ENCODE measurements at regions not wholly inside any gene's neighbourhood (a gene's known extent, or its start where the extent isn't known, plus 50 kb on each side); places are given as distances from the start of the nearest gene placed in this dataset.

GRCh38 chr14:47863441-47863840, 188.0 kb upstream of the MDGA2 start:
- Histone ChIP-seq H3K27me3 (ENCODE audit: insufficient read depth, low read length) (no peaks in the 10 kb centered on the region), H3K9ac (ENCODE audit: low read depth, low read length) (no peak overlapping the region), H3K9me3 (ENCODE audit: insufficient read depth, low read depth, low read length) (no peaks in the 10 kb centered on the region), H3K4me1 (ENCODE audit: insufficient read depth, low read length) (no peaks in the 10 kb centered on the region), H3K4me3 (ENCODE audit: low read length) (no peak overlapping the region), H3K36me3 (ENCODE audit: insufficient read depth, low read depth, low read length) (no peaks in the 10 kb centered on the region), H3K27ac (ENCODE audit: low read length) (no peak overlapping the region)

GRCh38 chr14:47857646-47858045, 182.2 kb upstream of the MDGA2 start:
- H3K9me3 ChIP-seq (ENCODE audit: insufficient read depth, low read depth, low read length) = no peaks in the 10 kb centered on the region
- H3K27ac ChIP-seq (ENCODE audit: low read length) = no peak overlapping the region
- no peaks in the 10 kb centered on the region for H3K4me1 ChIP-seq (ENCODE audit: insufficient read depth, low read length)
- no peak overlapping the region for H3K4me3 ChIP-seq (ENCODE audit: low read length)
- no peaks in the 10 kb centered on the region for H3K27me3 ChIP-seq (ENCODE audit: insufficient read depth, low read length)
- H3K36me3 ChIP-seq (ENCODE audit: insufficient read depth, low read depth, low read length) = no peaks in the 10 kb centered on the region
- H3K9ac ChIP-seq (ENCODE audit: low read depth, low read length) = no peak overlapping the region

GRCh38 chr14:47852278-47852677, 176.9 kb upstream of the MDGA2 start:
- Histone ChIP-seq H3K4me3 (ENCODE audit: low read length) (no peak overlapping the region), H3K27ac (ENCODE audit: low read length) (no peak overlapping the region), H3K27me3 (ENCODE audit: insufficient read depth, low read length) (no peaks in the 10 kb centered on the region), H3K9me3 (ENCODE audit: insufficient read depth, low read depth, low read length) (no peaks in the 10 kb centered on the region), H3K9ac (ENCODE audit: low read depth, low read length) (no peak overlapping the region), H3K4me1 (ENCODE audit: insufficient read depth, low read length) (no peaks in the 10 kb centered on the region), H3K36me3 (ENCODE audit: insufficient read depth, low read depth, low read length) (no peaks in the 10 kb centered on the region)

- no peaks in the 10 kb centered on the region for H3K9me3 ChIP-seq (ENCODE audit: insufficient read depth, low read depth, low read length)
- H3K4me1 ChIP-seq (ENCODE audit: insufficient read depth, low read length) = no peaks in the 10 kb centered on the region
- H3K27ac ChIP-seq (ENCODE audit: low read length) = no peak overlapping the region
- H3K9ac ChIP-seq (ENCODE audit: low read depth, low read length) = no peak overlapping the region
- no peaks in the 10 kb centered on the region for H3K27me3 ChIP-seq (ENCODE audit: insufficient read depth, low read length)
- H3K36me3 ChIP-seq (ENCODE audit: insufficient read depth, low read depth, low read length) = no peaks in the 10 kb centered on the region
- no peak overlapping the region for H3K4me3 ChIP-seq (ENCODE audit: low read length)
Observed at GRCh38 chr14:47846008-47846407, 170.6 kb upstream of the MDGA2 start.

- no peak overlapping the region for H3K27ac ChIP-seq (ENCODE audit: low read length)
- no peak overlapping the region for H3K9ac ChIP-seq (ENCODE audit: low read depth, low read length)
- H3K36me3 ChIP-seq (ENCODE audit: insufficient read depth, low read depth, low read length) = no peaks in the 10 kb centered on the region
- no peaks in the 10 kb centered on the region for H3K4me1 ChIP-seq (ENCODE audit: insufficient read depth, low read length)
- H3K27me3 ChIP-seq (ENCODE audit: insufficient read depth, low read length) = no peaks in the 10 kb centered on the region
- no peak overlapping the region for H3K4me3 ChIP-seq (ENCODE audit: low read length)
- no peaks in the 10 kb centered on the region for H3K9me3 ChIP-seq (ENCODE audit: insufficient read depth, low read depth, low read length)
Observed at GRCh38 chr14:47843236-47843635, 167.8 kb upstream of the MDGA2 start.

GRCh38 chr14:47833011-47833410, 157.6 kb upstream of the MDGA2 start:
- H3K9me3 ChIP-seq (ENCODE audit: insufficient read depth, low read depth, low read length) = no peaks in the 10 kb centered on the region
- no peaks in the 10 kb centered on the region for H3K27me3 ChIP-seq (ENCODE audit: insufficient read depth, low read length)
- H3K36me3 ChIP-seq (ENCODE audit: insufficient read depth, low read depth, low read length) = no peaks in the 10 kb centered on the region
- H3K9ac ChIP-seq (ENCODE audit: low read depth, low read length) = no peak overlapping the region
- no peak overlapping the region for H3K27ac ChIP-seq (ENCODE audit: low read length)
- no peaks in the 10 kb centered on the region for H3K4me1 ChIP-seq (ENCODE audit: insufficient read depth, low read length)
- H3K4me3 ChIP-seq (ENCODE audit: low read length) = no peak overlapping the region

GRCh38 chr14:47826809-47827208, 151.4 kb upstream of the MDGA2 start:
- no peaks in the 10 kb centered on the region for H3K27me3 ChIP-seq (ENCODE audit: insufficient read depth, low read length)
- no peak overlapping the region for H3K27ac ChIP-seq (ENCODE audit: low read length)
- no peaks in the 10 kb centered on the region for H3K9me3 ChIP-seq (ENCODE audit: insufficient read depth, low read depth, low read length)
- H3K36me3 ChIP-seq (ENCODE audit: insufficient read depth, low read depth, low read length) = no peaks in the 10 kb centered on the region
- H3K4me3 ChIP-seq (ENCODE audit: low read length) = no peak overlapping the region
- no peaks in the 10 kb centered on the region for H3K4me1 ChIP-seq (ENCODE audit: insufficient read depth, low read length)
- H3K9ac ChIP-seq (ENCODE audit: low read depth, low read length) = no peak overlapping the region

GRCh38 chr14:47822326-47822725, 146.9 kb upstream of the MDGA2 start:
- H3K36me3 ChIP-seq (ENCODE audit: insufficient read depth, low read depth, low read length) = no peaks in the 10 kb centered on the region
- H3K27me3 ChIP-seq (ENCODE audit: insufficient read depth, low read length) = no peaks in the 10 kb centered on the region

GRCh38 chr14:47821135-47821534, 145.7 kb upstream of the MDGA2 start:
- Histone ChIP-seq H3K9ac (ENCODE audit: low read depth, low read length) (no peak overlapping the region), H3K36me3 (ENCODE audit: insufficient read depth, low read depth, low read length) (no peaks in the 10 kb centered on the region), H3K4me3 (ENCODE audit: low read length) (no peak overlapping the region), H3K4me1 (ENCODE audit: insufficient read depth, low read length) (no peaks in the 10 kb centered on the region), H3K27me3 (ENCODE audit: insufficient read depth, low read length) (no peaks in the 10 kb centered on the region), H3K9me3 (ENCODE audit: insufficient read depth, low read depth, low read length) (no peaks in the 10 kb centered on the region), H3K27ac (ENCODE audit: low read length) (no peak overlapping the region)

More at GRCh38 chr14:47822326-47822725, 146.9 kb upstream of the MDGA2 start:
- no peak overlapping the region for H3K9ac ChIP-seq (ENCODE audit: low read depth, low read length)
- no peak overlapping the region for H3K4me3 ChIP-seq (ENCODE audit: low read length)
- no peak overlapping the region for H3K27ac ChIP-seq (ENCODE audit: low read length)
- no peaks in the 10 kb centered on the region for H3K9me3 ChIP-seq (ENCODE audit: insufficient read depth, low read depth, low read length)
- no peaks in the 10 kb centered on the region for H3K4me1 ChIP-seq (ENCODE audit: insufficient read depth, low read length)

- no peaks in the 10 kb centered on the region for H3K4me1 ChIP-seq (ENCODE audit: insufficient read depth, low read length)
- H3K36me3 ChIP-seq (ENCODE audit: insufficient read depth, low read depth, low read length) = no peaks in the 10 kb centered on the region
- H3K27me3 ChIP-seq (ENCODE audit: insufficient read depth, low read length) = no peaks in the 10 kb centered on the region
- H3K4me3 ChIP-seq (ENCODE audit: low read length) = no peak overlapping the region
- H3K9me3 ChIP-seq (ENCODE audit: insufficient read depth, low read depth, low read length) = no peaks in the 10 kb centered on the region
- H3K27ac ChIP-seq (ENCODE audit: low read length) = no peak overlapping the region
- no peak overlapping the region for H3K9ac ChIP-seq (ENCODE audit: low read depth, low read length)
Observed at GRCh38 chr14:47790477-47790876, 115.1 kb upstream of the MDGA2 start.

- Histone ChIP-seq H3K27ac (ENCODE audit: low read length) (no peak overlapping the region), H3K9ac (ENCODE audit: low read depth, low read length) (no peak overlapping the region), H3K27me3 (ENCODE audit: insufficient read depth, low read length) (no peaks in the 10 kb centered on the region), H3K4me3 (ENCODE audit: low read length) (no peak overlapping the region), H3K4me1 (ENCODE audit: insufficient read depth, low read length) (no peaks in the 10 kb centered on the region), H3K36me3 (ENCODE audit: insufficient read depth, low read depth, low read length) (no peaks in the 10 kb centered on the region), H3K9me3 (ENCODE audit: insufficient read depth, low read depth, low read length) (no peaks in the 10 kb centered on the region)
Observed at GRCh38 chr14:47785058-47785457, 109.7 kb upstream of the MDGA2 start.

- no peaks in the 10 kb centered on the region for H3K9me3 ChIP-seq (ENCODE audit: insufficient read depth, low read depth, low read length)
- H3K4me1 ChIP-seq (ENCODE audit: insufficient read depth, low read length) = 0 out of 2 replicates have a peak, but pooled peaks cover 4% of the 10 kb centered on the region
- no peak overlapping the region for H3K4me3 ChIP-seq (ENCODE audit: low read length)
- H3K9ac ChIP-seq (ENCODE audit: low read depth, low read length) = no peak overlapping the region
- no peaks in the 10 kb centered on the region for H3K36me3 ChIP-seq (ENCODE audit: insufficient read depth, low read depth, low read length)
- H3K27ac ChIP-seq (ENCODE audit: low read length) = no peak overlapping the region
- H3K27me3 ChIP-seq (ENCODE audit: insufficient read depth, low read length) = no peaks in the 10 kb centered on the region
Observed at GRCh38 chr14:47778631-47779030, 103.2 kb upstream of the MDGA2 start.

- 0 out of 2 replicates have a peak, but pooled peaks cover 4% of the 10 kb centered on the region for H3K4me1 ChIP-seq (ENCODE audit: insufficient read depth, low read length)
- no peak overlapping the region for H3K9ac ChIP-seq (ENCODE audit: low read depth, low read length)
- H3K9me3 ChIP-seq (ENCODE audit: insufficient read depth, low read depth, low read length) = no peaks in the 10 kb centered on the region
- no peaks in the 10 kb centered on the region for H3K36me3 ChIP-seq (ENCODE audit: insufficient read depth, low read depth, low read length)
- H3K4me3 ChIP-seq (ENCODE audit: low read length) = no peak overlapping the region
- H3K27me3 ChIP-seq (ENCODE audit: insufficient read depth, low read length) = no peaks in the 10 kb centered on the region
- no peak overlapping the region for H3K27ac ChIP-seq (ENCODE audit: low read length)
Observed at GRCh38 chr14:47772652-47773051, 97.2 kb upstream of the MDGA2 start.
